GM18499 (cell line): ENCODE measurements at regions not wholly inside any gene's neighbourhood (a gene's known extent, or its start where the extent isn't known, plus 50 kb on each side); places are given as distances from the start of the nearest gene placed in this dataset.
"Not testable (repeated sequence)": the region's sequence is repeated elsewhere in the genome, so short reads cannot be mapped to it uniquely, and the experiment has no call there.

Experiments used
- ATAC-seq: cut with Tn5 transposase; IDR thresholded peaks from one replicate; pipeline ENCODE4 v1.9.1; 2021; ENCODE audit warnings: moderate number of reproducible peaks; ENCODE audit not compliant: insufficient read depth, unreplicated experiment

DNA sequence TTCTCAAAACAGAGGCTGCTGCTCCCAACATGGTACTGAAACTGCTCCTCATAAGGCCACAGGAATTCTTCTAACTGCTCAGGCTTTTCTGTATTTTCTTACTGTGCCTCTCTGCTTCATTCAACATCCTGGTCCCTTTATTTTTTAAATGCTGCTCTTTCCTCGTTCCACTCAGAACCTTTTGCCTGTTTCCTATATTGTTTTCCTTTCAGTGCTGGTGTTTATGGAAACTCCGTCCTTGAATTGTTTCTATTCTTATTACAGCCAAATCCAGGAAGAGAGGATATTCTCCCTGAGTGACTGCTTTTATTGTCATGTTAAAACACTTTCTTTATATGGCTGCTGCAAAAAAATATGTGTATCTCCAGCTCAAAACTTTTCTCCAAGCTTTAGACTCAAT is 173.0 kb upstream of the E2F7 start:
- no peak for ATAC-seq

DNA sequence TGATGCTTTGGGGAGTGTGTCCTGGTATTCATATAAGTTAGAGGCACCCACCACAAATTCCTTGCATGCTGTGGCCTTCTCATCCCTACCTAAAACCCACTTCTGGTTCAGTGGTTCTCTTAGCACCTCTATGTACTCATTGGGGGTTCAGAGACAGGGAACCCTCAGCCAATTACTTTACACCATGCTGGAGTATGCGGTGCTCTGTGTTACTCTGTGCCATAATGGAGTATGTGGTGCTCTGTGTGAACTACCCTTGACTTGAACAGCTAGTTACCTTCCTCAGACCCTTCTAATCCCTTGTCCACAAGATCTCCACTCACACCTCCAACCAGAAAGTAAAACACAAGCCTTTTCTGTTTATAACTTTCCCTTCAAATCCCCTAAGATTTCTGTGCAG is 172.5 kb upstream of the E2F7 start:
- no peak for ATAC-seq

DNA sequence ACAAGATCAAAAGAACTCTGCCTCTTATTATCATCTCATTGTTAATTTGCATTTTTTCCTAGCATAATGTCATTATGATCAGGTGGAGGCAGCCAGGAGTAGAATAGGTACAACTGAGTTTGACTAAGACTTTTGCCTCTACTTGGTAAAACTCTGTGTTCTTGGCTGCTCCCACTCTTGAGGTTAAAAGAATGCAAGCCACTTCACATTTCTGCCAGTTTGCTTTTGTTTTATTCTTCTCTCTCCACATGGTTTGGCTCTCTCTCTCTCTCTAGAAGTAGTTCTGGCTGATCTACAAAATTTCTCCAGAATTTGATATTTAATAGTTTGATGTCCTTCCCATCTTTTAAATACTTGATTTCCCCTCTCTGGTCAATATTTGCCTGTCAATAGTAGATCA is 170.7 kb upstream of the E2F7 start:
- no peak for ATAC-seq

DNA sequence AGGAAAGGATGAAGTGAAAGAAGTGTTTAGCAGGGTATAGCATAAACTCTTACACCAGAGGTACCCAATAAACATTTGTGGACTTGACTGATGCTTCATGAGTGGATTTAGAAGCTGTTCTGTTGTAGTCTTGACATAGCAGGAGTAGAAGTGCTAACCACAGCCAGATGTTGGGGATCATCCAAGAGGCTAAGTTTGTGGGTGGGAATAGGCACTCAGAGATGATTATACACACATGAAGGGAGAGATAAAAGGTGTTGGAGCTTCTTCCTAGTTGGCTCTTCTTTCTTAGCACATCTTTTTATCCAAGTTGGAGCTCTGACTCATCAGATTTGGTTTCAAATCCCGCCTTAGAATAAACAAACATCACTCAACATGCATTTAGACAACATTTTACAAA is 166.7 kb upstream of the E2F7 start:
- no peak for ATAC-seq

DNA sequence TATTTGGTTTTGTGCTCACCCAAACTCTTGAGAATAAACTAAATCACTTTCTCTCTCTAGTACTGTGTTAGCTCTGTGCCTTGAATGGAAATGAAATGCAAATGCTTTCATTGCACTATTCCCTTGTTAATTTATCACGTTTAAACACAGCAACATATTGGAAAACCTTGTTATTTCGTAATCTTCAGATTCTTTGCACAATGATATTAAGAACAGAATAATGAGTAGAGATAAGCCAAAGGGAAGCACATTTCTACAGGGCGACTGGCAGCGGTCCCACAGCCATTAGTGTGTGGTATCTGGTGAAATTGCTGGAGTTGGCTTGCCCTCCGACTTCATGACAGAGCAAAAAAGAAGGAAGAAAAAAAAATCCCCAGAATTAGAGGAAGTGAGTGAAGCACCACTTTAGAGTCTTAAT is 166.1 kb upstream of the E2F7 start:
- ATAC-seq: no peak

DNA sequence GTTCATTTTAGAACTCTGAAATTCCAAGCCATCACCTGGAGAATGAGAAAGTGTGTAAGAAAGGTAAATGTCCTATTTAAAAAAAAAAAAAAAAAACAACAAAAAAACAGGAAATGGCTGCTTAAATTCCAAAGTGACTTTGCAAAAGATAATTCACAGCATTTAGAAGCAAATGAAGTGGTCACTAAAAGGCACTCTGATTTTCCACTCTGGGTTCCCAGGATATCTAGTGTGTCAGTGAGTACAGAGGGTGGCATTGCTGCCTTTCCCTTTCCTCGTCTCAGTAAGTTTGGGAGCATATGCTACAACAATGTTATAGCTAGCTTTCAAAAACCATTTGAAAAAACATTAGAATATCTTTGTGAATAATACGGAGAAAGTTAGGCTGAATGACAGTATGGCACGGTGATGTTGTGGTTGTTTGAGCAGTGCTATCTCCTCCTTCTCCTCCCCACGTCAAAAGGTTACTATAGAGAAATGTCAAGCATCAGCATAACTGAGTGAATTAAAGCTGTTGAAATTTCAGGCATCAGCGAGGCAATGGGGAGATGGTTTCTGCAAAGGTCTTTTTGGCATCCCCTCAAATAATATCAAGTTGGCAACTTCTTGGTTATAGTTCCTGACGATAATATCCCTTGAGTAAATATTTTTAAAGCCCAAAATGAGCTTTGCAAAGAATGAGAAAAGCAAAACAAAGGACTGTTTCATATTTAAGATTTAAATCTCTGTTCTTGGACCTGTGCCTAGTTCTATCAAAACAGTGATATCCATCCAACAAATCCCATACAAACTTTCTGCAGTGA is 164.5 kb upstream of the E2F7 start:
- no peak for ATAC-seq

DNA sequence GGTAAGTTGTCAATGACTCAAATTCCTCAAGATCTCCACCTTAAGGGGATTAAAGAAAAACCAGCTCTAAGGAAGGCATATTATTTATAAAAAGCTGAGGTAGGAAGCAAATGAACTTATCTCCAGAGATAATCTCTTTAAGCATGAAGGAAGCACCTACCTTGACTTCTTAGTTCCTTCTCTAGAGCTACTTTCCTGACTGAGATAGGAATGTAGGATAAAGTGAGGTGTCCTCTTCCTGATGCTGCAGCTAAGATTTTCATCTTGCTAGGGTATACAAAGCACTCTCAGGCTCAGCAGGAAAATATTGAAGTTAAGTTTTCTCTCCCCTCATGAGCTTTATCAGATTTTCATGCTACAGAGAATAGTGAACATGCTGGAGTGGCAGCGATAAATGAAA is 163.0 kb upstream of the E2F7 start:
- no peak for ATAC-seq

DNA sequence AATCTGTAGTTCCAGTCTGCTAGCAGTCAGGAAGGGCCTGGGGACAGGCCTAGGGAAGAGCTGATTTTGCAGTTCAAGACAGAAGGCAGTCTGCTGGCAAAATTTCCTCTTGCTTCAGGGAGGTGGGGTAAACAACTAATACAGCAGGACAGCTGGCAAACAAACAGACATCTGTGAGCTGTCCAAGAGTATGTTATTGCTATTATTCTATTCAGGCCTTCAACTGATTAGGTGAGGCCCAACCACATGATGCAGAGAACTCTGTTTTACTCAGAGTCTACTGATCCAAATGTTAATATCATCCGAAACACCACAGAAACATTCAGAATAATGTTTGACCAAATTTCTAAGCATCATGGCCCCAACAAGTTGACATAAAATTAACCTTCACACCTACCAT is 161.0 kb upstream of the E2F7 start:
- no peak for ATAC-seq

DNA sequence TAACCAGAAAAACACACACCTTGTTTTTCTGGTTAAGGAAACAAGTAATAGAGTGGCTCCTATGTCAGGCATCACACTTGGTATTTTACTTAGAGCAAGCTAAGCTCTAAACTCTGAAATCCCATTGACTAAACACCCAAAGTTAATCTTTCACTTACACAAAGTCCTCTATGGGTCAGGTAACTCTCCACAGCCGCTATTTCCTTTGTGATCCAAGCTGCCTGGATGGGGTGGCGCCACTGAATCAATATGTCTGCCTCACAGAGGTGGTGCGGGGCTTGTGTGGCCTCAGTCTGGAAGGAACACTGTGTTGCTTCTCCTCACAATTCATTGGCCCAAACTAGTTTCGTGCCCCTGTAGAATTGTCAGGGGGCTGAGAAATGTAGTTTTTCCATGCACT is 160.0 kb upstream of the E2F7 start:
- ATAC-seq: no peak

DNA sequence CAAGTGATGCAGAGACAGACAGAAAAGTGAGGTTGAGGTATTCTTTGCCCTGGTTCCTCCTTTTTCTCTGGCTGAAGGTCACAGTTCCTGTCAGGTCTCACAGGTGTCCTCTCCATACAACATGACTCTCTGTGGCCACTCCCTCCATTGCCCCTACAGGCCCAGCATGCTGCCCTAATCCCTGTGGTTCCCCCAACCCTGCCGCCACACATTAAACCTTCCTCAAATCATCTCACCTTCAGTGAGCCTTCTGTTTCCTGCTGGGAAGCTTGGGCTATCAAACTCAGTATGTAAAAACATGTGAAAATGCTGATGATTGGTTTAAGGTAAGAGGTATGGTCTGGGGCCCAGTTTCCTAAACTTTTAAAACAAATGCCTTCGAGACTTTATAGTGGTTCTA is 159.0 kb upstream of the E2F7 start:
- ATAC-seq: no peak

DNA sequence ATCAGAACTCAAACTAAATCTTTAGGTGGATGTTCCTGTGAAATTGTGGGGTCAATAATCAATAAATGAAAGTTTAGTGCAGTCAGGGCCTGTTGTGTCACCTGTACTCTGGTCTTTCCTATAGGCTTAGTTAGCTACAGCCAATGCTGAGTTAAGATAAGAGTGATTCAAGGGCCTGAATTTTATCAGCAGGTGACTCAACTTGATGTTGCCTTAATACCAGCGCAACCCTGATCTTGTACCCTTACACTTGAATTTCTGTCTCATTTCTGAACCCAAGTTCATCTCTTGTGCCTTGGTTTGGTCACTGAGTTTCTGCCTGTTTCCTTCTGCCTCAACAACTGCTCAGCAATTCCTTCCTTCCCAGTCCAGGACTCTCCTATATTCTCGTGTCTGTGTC is 157.0 kb upstream of the E2F7 start:
- ATAC-seq: no peak

DNA sequence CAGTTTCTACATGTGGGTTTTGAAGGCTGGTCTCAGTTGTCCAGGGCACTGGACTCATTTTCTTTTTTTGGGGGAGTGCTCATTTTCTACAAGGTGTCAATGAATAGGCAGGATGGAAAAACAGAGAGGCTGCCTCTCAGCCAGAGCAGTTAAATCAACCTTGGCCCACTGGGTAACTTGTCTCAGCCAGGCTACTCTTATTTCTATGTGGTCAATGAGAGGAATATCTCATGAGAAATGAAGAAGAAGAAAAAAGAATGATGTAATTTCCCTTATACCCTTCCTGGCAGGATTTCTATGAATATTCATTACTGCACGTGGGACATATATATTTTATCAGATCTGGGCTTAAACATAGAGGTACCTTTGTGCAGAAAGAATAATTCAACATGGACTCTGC is 155.2 kb upstream of the E2F7 start:
- no peak for ATAC-seq

DNA sequence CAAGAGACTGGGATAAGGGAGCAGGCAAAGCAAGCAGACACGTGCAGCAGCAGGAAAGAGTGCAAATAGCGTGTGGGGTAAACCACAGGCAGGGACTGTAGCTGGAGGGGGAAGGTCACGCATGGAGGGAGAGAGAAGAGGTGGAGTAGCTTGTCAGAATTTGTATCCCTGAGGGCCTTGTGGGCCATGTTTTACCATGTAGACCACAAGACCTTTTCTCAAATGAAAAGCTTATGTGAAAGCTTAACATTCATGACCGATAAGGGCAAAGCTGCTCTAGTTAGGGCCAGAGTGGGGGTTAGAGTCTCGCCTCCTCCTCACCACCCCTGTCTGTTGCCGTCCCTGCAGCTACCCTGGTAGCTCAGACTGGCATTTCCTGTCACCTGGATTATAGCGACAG is 152.9 kb upstream of the E2F7 start:
- no peak for ATAC-seq

DNA sequence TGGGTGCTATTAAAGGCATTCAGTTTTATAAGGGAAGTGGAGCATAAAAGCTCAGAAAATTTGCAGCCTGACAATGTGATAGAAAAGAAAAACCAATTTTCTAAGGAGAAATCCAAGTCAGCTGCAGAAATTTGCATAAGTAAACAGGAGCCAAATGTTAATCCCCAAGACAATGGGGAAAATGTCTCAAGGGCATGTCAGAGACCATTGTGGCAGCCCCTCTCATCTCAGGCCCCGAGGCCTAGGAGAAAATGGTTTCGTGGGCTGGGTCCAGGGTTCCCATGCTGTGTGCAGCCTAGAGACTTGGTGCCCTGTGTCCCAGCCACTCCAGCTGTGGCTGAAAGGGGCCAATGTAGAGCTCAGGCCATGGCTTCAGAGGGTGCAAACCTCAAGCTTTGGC is 150.8 kb upstream of the E2F7 start:
- ATAC-seq: not testable (repeated sequence)

DNA sequence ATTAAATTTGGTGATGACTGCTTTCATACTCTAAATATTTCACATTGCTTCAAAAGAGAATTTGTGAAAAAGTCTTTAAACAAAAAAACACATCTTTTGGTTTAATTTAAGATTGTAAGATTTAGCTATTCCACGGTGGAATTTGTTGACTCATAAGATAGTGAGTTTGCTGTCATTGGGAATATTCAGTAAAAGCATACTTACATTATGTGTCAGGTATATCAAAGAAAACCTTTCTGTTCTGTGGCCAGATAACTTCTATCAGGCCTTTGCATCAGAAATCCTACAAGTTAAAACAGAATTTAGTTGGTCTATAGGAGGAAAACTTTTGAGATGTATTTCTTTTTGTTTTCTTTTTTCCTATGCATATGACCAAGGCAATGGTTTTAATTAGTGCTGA is 148.8 kb upstream of the E2F7 start:
- ATAC-seq: no peak

DNA sequence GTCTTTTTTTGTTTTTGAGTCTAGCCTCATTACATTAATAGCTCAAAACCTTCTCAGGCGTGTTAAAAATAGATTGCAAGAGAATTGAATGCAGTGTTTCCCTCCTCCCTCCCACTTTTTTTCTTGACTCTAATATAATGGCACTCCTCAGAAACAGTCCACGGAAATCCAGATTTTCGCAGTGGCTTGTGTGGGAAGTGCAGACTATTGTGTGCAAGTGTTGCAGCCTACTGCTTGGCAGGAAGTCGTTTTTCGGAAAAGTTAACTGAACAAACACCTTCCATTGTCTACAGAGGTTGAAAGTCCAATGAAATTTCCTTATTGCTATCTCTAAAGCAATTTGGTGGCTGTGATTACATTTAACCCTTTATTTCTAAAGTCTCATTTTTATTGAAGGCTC is 147.9 kb upstream of the E2F7 start:
- ATAC-seq: no peak

DNA sequence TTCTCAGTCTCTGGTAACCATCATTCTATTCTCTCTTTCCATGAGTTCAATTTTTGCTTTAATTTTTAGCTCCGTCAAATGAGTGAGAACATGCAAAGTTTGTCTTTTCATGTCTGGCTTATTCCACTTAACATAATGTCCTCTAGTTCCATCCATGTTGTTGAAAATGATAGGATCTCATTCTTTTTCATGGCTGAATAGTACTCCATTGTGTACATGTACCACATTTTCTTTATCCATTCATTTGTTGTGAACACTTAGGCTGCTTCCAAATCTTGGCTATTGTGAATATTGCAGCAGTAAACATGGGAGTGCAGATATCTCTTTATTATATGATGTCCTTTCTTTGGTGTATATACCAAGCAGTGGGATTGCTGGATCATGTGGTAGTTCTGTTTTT is 145.4 kb upstream of the E2F7 start:
- ATAC-seq: no peak

DNA sequence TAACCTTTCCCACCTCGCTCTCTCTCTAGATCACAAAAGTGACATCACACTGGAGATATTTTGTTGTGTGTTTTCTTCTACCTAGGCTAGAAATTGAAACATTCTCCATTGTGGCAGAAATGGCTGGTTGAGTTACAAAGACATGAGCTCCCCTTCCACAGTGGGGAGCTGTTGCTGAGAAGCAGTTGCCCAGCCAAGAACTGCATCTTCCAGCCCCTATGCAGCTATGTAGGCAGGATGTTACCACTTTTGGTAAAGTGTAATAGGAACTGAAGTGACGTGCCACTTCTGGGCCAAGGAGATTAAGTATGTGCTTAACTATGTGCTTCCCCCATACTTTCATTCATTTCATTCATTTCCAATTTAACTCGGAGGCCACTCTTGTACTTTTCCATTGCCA is 138.7 kb upstream of the E2F7 start:
- ATAC-seq: no peak

DNA sequence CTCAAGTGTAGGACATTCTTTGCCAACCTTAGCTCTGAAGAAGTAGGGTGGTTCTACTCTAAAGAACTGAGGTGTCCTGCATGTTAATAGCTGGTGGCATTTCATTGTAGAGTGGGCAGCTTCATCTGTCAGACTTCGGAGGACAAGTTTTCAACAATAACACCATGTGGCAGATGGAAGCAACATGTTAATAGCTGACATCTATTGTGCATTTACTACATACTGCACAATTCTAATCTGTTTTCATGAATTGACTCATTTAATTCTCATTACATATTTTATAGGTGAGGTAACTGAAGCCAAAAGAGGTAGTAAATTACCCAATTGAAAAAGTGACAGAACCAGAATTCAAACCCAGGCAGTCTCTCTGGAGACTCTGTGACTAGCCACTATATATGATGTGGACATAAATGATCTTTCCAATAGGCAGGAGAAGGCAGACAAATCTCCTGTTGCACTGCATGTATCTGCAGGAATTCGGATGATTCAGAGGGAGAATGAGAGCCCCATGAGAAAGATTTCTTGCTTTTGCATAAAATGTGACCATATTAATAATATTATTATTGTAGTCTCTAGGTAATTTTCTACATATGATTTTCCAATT is 137.2 kb upstream of the E2F7 start:
- ATAC-seq: no peak

DNA sequence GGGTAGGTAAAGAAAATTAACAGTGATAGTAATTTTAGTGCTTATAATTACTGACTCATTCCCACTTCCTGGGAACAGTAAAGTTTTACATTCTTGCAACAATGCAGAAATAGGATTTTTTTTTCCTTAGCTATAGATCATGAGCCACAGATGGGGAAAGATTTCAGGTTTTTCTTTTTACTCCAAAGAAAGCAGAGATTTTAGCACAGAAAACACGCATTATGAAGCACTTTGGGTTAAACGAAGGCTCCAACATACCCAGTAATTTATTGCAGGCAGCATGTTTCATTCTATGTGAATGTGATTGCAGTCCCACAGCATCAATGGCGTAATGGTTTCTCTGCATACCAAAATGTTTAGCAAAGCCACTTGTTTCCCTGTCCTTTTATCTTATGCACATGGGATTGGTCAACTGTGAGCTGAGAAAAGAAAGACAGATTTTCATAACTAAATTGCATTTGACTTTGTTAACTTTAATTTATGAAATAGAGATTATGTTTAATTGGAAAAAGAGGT is 124.6 kb upstream of the E2F7 start:
- ATAC-seq: no peak

DNA sequence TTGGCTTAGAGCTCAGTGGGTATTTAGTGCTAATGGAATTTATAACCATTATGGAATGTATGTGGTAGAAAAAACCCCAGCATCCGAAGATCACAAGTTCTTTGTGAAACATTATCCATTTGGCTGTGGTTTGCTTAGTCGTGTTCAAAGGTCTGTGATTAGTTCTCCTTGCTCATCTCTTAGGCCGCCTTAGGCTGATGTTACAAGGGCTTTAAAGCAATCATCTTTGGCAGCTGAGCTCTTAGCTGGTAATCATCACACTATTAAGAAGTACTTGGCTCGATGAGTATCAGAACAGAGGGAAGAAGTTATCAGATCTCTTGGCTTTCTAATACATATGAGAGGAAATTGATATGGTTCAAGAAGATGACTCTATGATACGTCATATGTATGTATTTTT is 124.1 kb upstream of the E2F7 start:
- no peak for ATAC-seq

DNA sequence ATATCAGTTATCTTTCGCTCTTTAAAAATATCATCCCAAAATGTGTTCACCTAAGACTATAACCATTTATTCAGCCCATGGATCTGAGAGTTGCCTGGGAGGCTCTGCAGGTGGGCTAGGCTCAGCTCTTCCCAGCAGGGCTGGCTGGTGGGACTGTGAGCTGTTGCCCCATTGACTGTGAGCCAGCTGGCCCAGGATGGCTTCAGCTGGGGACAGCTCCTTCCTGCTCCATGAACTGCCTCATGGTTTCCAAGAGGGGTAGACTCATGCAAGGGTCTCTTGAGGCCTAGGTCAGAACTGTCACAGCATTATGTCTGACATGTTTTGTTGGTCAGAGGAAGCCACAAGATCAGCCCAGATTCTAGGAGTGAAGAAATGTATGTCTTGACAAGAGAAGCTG is 114.1 kb upstream of the E2F7 start:
- ATAC-seq: no peak
